HepG2 (cell line): ENCODE measurements at regions not wholly inside any gene's neighbourhood (a gene's known extent, or its start where the extent isn't known, plus 50 kb on each side); places are given as distances from the start of the nearest gene placed in this dataset.

ENCODE experiments used
- ATAC-seq: fragments of 200-7000 bp; cut with Tn5 transposase; 3 replicates; pipeline ENCODE4 v1.9.1; 2020; ENCODE audit warnings: mild to moderate bottlenecking, moderate library complexity
- BruUV-seq: library from RNA; stranded (reverse); fragments of 400-500 nt; replicated peaks from 2 replicates; lab custom pipeline; 2021; lab: Mats Ljungman, UMichigan
- CTCF ChIA-PET: fragments of 300-600 bp; formaldehyde crosslinking; extraction: SDS; loops from one replicate; lab custom pipeline; 2021; ENCODE audit warnings: low total read pairs, inconsistent platforms, low intra/inter-chr PET ratio; lab: Yijun Ruan, JAX
- POLR2A ChIA-PET: fragments of 350-600 bp; sonication (Branson Sonifier 250); formaldehyde crosslinking; loops from one replicate; lab custom pipeline; 2020; ENCODE audit warnings: antibody characterized with exemption, inconsistent platforms; lab: Yijun Ruan, JAX
- DNase-seq: peaks from one replicate; pipeline ENCODE4 v3.0.0-alpha.2; 2015; ENCODE audit warnings: low spot score
- FAIRE-seq: peaks from 3 replicates; lab custom pipeline; 2011; peaks lifted over from hg19 to GRCh38; lab: Jason Lieb, UNC
- H2AFZ ChIP-seq: one replicate; pipeline ENCODE4 v1.6.1; 2011; ENCODE audit warnings: low read length, inconsistent platforms
- H3K27ac ChIP-seq: fragments of 300-600 bp; 3 replicates; pipeline ENCODE4 v1.8.0; 2011; ENCODE audit warnings: mixed run types, mild to moderate bottlenecking, mixed read lengths, low read length, inconsistent platforms; ENCODE audit not compliant: insufficient read depth; ENCODE audit errors: extremely low read length
- H3K27me3 ChIP-seq, 2 experiments: fragments of 200-600 bp in 1 of 2; 2 replicates in 1 of 2; 3 replicates in 1 of 2; pipeline versions ENCODE4 v1.6.0 to v1.8.0; 2011; ENCODE audit warnings: low read length in 2 of 2, mild to moderate bottlenecking in 2 of 2, moderate library complexity in 2 of 2, inconsistent platforms in 1 of 2; ENCODE audit not compliant: insufficient read depth in 2 of 2, control insufficient read depth in 1 of 2
- H3K36me3 ChIP-seq, 2 experiments: fragments of 200-600 bp in 1 of 2; replicated peaks in 1 of 2; 2 replicates in 1 of 2; 3 replicates in 1 of 2; pipeline versions ENCODE4 v1.5.1 to v1.8.0; 2011; ENCODE audit warnings: low read length in 2 of 2, inconsistent platforms in 1 of 2; ENCODE audit not compliant: insufficient read depth in 2 of 2, control insufficient read depth in 1 of 2
- H3K4me1 ChIP-seq: 2 replicates; pipeline ENCODE4 v1.5.1; 2012; ENCODE audit warnings: low read length, inconsistent platforms; ENCODE audit not compliant: insufficient read depth
- H3K4me2 ChIP-seq: 2 replicates; pipeline ENCODE4 v1.6.0; 2011; ENCODE audit warnings: low read depth, low read length, inconsistent platforms
- H3K4me3 ChIP-seq, 3 experiments: fragments of 200-600 bp in 1 of 3; sonication (generic), shearing (Covaris generic) in 1 of 3; replicated peaks in 1 of 3; 2 replicates each; pipeline ENCODE4 v1.5.1; 2011 to 2016; ENCODE audit warnings: low read length in 3 of 3, inconsistent platforms in 2 of 3, low read depth in 2 of 3, mild to moderate bottlenecking in 2 of 3, control low read depth in 1 of 3, mixed read lengths in 1 of 3; ENCODE audit not compliant: insufficient read depth in 1 of 3
- H3K79me2 ChIP-seq: one replicate; pipeline ENCODE4 v1.6.1; 2011; ENCODE audit warnings: low read length, inconsistent platforms; ENCODE audit not compliant: insufficient read depth
- H3K9ac ChIP-seq: 2 replicates; pipeline ENCODE4 v1.6.0; 2011; ENCODE audit warnings: mild to moderate bottlenecking, low read depth, low read length, inconsistent platforms; ENCODE audit not compliant: insufficient read depth
- H3K9me3 ChIP-seq: 2 replicates; pipeline ENCODE4 v1.5.1; 2012; ENCODE audit warnings: mild to moderate bottlenecking, low read length
- H4K20me1 ChIP-seq: 2 replicates; pipeline ENCODE4 v1.6.0; 2011; ENCODE audit warnings: inconsistent platforms, mild to moderate bottlenecking, low read length, moderate library complexity; ENCODE audit not compliant: insufficient read depth
- MAFF ChIP-seq: IDR thresholded peaks from 2 replicates; pipeline ENCODE4 v1.6.1; 2011; ENCODE audit warnings: low read depth, low read length, improper control_type of control experiment
- MAFK ChIP-seq, 2 experiments: IDR thresholded peaks in 1 of 2; conservative IDR thresholded peaks in 1 of 2; 2 replicates each; pipeline ENCODE4 v1.6.1; 2011; ENCODE audit warnings: improper control_type of control experiment in 2 of 2, low read length in 2 of 2
- NFAT5 ChIP-seq: sonication (generic); formaldehyde crosslinking; IDR thresholded peaks from 2 replicates; pipeline ENCODE4 v1.4.0; 2020; ENCODE audit warnings: missing genetic modification reagents
- WGBS: methylation state at CpG from one replicate; pipeline ENCODE4 v1.1.6; 2017; ENCODE audit warnings: low lambda C conversion rate; 5-methylcytosine and 5-hydroxymethylcytosine counted together
- in situ Hi-C: cut with HindIII; loops from 2 replicates; pipeline ENCODE4 v1.10.0; 2017; ENCODE audit warnings: low pct_unique_long_range_greater_than_20kb; ENCODE audit not compliant: extremely low pct_ligation_motif_present
- intact Hi-C: fragments of 100-400 bp; cut with micrococcal nuclease; formaldehyde crosslinking; loops from one replicate; pipeline ENCODE4 v1.10.0; 2022; ENCODE audit not compliant: unreplicated experiment

GRCh38 chr7:7122701-7123281 lies 59.6 kb upstream of the C1GALT1 start:
- FAIRE-seq (no peak), ATAC-seq (no peak), DNase-seq (no peak)
- intact Hi-C loops: no loop called here
- Histone ChIP-seq H3K4me3 (no peak overlapping the region), H2AFZ (no peak overlapping the region), H3K9ac (no peak overlapping the region), H4K20me1 (no peaks in the 10 kb centered on the region), H3K4me1 (peaks cover 59% of the 10 kb centered on the region), H3K4me2 (no peak overlapping the region), H3K79me2 (no peaks in the 10 kb centered on the region), H3K9me3 (no peaks in the 10 kb centered on the region), H3K36me3 (no peaks in the 10 kb centered on the region), H3K27ac (no peak overlapping the region), H3K27me3 (no peaks in the 10 kb centered on the region)
- 88% methylated on average over 4 of the region's 4 CpGs for WGBS
- BruUV-seq: no TSS peak
- CTCF ChIA-PET: no interaction called here
- no peak for TF ChIP-seq NFAT5 (CRISPR knock-in tag)
- TF ChIP-seq MAFF: peak; percentile 83
- peak; percentile 75 to 87; a peak in 3 of 4 replicates for TF ChIP-seq MAFK (conservative IDR thresholded peaks at IDR 0.05 in 1 of 2, IDR thresholded peaks at IDR 0.05 in 1 of 2; ENCODE audit: low read length in 2 of 2)
- POLR2A ChIA-PET: no interaction called here
- in situ Hi-C loops: no loop called here
